ENCODE measurements at regions not wholly inside any gene's neighbourhood (a gene's known extent, or its start where the extent isn't known, plus 50 kb on each side); places are given as distances from the start of the nearest gene placed in this dataset.
"Not testable (repeated sequence)": the region's sequence is repeated elsewhere in the genome, so short reads cannot be mapped to it uniquely, and the experiment has no call there.

GRCh38 chr3:84304214-84304613 lies 654.6 kb upstream of the CADM2 start:
- POLR2A ChIA-PET, result no interaction called here
- H3K27me3 Mint-ChIP-seq, result no peaks in the 10 kb centered on the region
- H3K27ac Mint-ChIP-seq, result no peak overlapping the region
- peaks cover 0 to 10% (median 5%) of the 10 kb centered on the region in 9 donors for H3K9me3 Mint-ChIP-seq
- H3K4me1 Mint-ChIP-seq, result no peaks in the 10 kb centered on the region
- DNase-seq (no peak), ATAC-seq (no peak)
- no peak overlapping the region for H3K4me3 Mint-ChIP-seq
- H3K36me3 Mint-ChIP-seq, result no peaks in the 10 kb centered on the region

- no peak overlapping the region for H3K4me3 Mint-ChIP-seq
- H3K9me3 Mint-ChIP-seq, result peaks cover 0 to 10% (median 4%) of the 10 kb centered on the region in 9 donors
- no peaks in the 10 kb centered on the region for H3K27me3 Mint-ChIP-seq
- no peak overlapping the region for H3K27ac Mint-ChIP-seq
- DNase-seq, result no peak
- H3K36me3 Mint-ChIP-seq, result no peaks in the 10 kb centered on the region
- H3K4me1 Mint-ChIP-seq, result no peaks in the 10 kb centered on the region
- POLR2A ChIA-PET, result no interaction called here
- no peak for ATAC-seq
Observed at GRCh38 chr3:84307339-84307738, 651.5 kb upstream of the CADM2 start.

- DNase-seq (no peak), ATAC-seq (no peak)
- H3K36me3 Mint-ChIP-seq, result no peaks in the 10 kb centered on the region
- no peak overlapping the region for H3K4me3 Mint-ChIP-seq
- H3K4me1 Mint-ChIP-seq, result no peaks in the 10 kb centered on the region
- no peaks in the 10 kb centered on the region for H3K27me3 Mint-ChIP-seq
- H3K27ac Mint-ChIP-seq, result no peak overlapping the region
- POLR2A ChIA-PET, result no interaction called here
- H3K9me3 Mint-ChIP-seq, result peaks cover 0 to 10% (median 3%) of the 10 kb centered on the region in 9 donors
Observed at GRCh38 chr3:84308379-84308778, 650.4 kb upstream of the CADM2 start.

GRCh38 chr3:84318273-84318809 lies 640.4 kb upstream of the CADM2 start:
- H3K4me3 Mint-ChIP-seq, result no peak overlapping the region
- DNase-seq (no peak), ATAC-seq (no peak)
- no peaks in the 10 kb centered on the region for H3K4me1 Mint-ChIP-seq
- peaks cover 0 to 3% (median 0%) of the 10 kb centered on the region in 3 donors for H3K36me3 Mint-ChIP-seq
- POLR2A ChIA-PET, result no interaction called here
- no peaks in the 10 kb centered on the region for H3K27me3 Mint-ChIP-seq
- peaks cover 0 to 12% (median 9%) of the 10 kb centered on the region in 9 donors for H3K9me3 Mint-ChIP-seq
- no peak overlapping the region for H3K27ac Mint-ChIP-seq

GRCh38 chr3:84365563-84366278 lies 593.1 kb upstream of the CADM2 start:
- H3K27ac Mint-ChIP-seq, H3K27me3 Mint-ChIP-seq, H3K4me1 Mint-ChIP-seq, ATAC-seq, POLR2A ChIA-PET, H3K36me3 Mint-ChIP-seq, H3K4me3 Mint-ChIP-seq, DNase-seq: not testable (repeated sequence)
- H3K9me3 Mint-ChIP-seq, result peaks cover 0 to 40% (median 19%) of the 10 kb centered on the region in 9 donors
